ENCODE measurements at regions not wholly inside any gene's neighbourhood (a gene's known extent, or its start where the extent isn't known, plus 50 kb on each side); places are given as distances from the start of the nearest gene placed in this dataset.
"Not testable (repeated sequence)": the region's sequence is repeated elsewhere in the genome, so short reads cannot be mapped to it uniquely, and the experiment has no call there.

- no peak for DNase-seq (ENCODE audit: low spot score)
Observed at GRCh38 chr20:26216025-26216424, 519.4 kb upstream of the ZNF337 start.

- DNase-seq (ENCODE audit: low spot score): no peak
Observed at GRCh38 chr20:26214991-26215390, 518.3 kb upstream of the ZNF337 start.

GRCh38 chr20:26209171-26209941, 512.7 kb upstream of the ZNF337 start:
- peak; percentile 72 for DNase-seq (ENCODE audit: low spot score)

GRCh38 chr20:26208296-26209091, 511.8 kb upstream of the ZNF337 start:
- peak; percentile 72 for DNase-seq (ENCODE audit: low spot score)

GRCh38 chr20:26207967-26208295, 511.3 kb upstream of the ZNF337 start:
- peak; percentile 55 for DNase-seq (ENCODE audit: low spot score)

- DNase-seq (ENCODE audit: low spot score): no peak
Observed at GRCh38 chr20:26207237-26207966, 510.7 kb upstream of the ZNF337 start.

- DNase-seq (ENCODE audit: low spot score): no peak
Observed at GRCh38 chr20:26205350-26205749, 508.7 kb upstream of the ZNF337 start.

GRCh38 chr20:26201026-26201425, 504.4 kb upstream of the ZNF337 start:
- not testable (repeated sequence) for DNase-seq (ENCODE audit: low spot score)

GRCh38 chr20:26187329-26187728, 490.7 kb upstream of the ZNF337 start:
- not testable (repeated sequence) for DNase-seq (ENCODE audit: low spot score)

- not testable (repeated sequence) for DNase-seq (ENCODE audit: low spot score)
Observed at GRCh38 chr20:26183720-26184119, 487.1 kb upstream of the ZNF337 start.

- not testable (repeated sequence) for DNase-seq (ENCODE audit: low spot score)
Observed at GRCh38 chr20:26181364-26181763, 484.7 kb upstream of the ZNF337 start.

GRCh38 chr20:26171875-26172274, 475.2 kb upstream of the ZNF337 start:
- DNase-seq (ENCODE audit: low spot score): not testable (repeated sequence)

- DNase-seq (ENCODE audit: low spot score): no peak
Observed at GRCh38 chr20:26169506-26169905, 472.9 kb upstream of the ZNF337 start.

GRCh38 chr20:26167499-26167898, 470.8 kb upstream of the ZNF337 start:
- DNase-seq (ENCODE audit: low spot score): no peak

- DNase-seq (ENCODE audit: low spot score): no peak
Observed at GRCh38 chr20:26163890-26164289, 467.2 kb upstream of the ZNF337 start.

- DNase-seq (ENCODE audit: low spot score): not testable (repeated sequence)
Observed at GRCh38 chr20:26163151-26163550, 466.5 kb upstream of the ZNF337 start.

GRCh38 chr20:26161741-26162140, 465.1 kb upstream of the ZNF337 start:
- DNase-seq (ENCODE audit: low spot score): not testable (repeated sequence)

GRCh38 chr20:26160916-26161315, 464.3 kb upstream of the ZNF337 start:
- DNase-seq (ENCODE audit: low spot score): not testable (repeated sequence)

- DNase-seq (ENCODE audit: low spot score): no peak
Observed at GRCh38 chr20:26154224-26154623, 457.6 kb upstream of the ZNF337 start.

GRCh38 chr20:26135325-26136110, 438.9 kb upstream of the ZNF337 start:
- no peak for DNase-seq (ENCODE audit: low spot score)

GRCh38 chr20:26134606-26135005, 438.0 kb upstream of the ZNF337 start:
- no peak for DNase-seq (ENCODE audit: low spot score)

- DNase-seq (ENCODE audit: low spot score): not testable (repeated sequence)
Observed at GRCh38 chr20:26133794-26134193, 437.1 kb upstream of the ZNF337 start.

Measured in ecto neural progenitor cell (in vitro differentiated cells).